HG03139 (cell line): ENCODE measurements at regions not wholly inside any gene's neighbourhood (a gene's known extent, or its start where the extent isn't known, plus 50 kb on each side); places are given as distances from the start of the nearest gene placed in this dataset.
A peak's percentile ranks its signal among the peaks of the same experiment; 100 is the strongest.
"Not testable (repeated sequence)": the region's sequence is repeated elsewhere in the genome, so short reads cannot be mapped to it uniquely, and the experiment has no call there.

Experiments
- ATAC-seq: cut with Tn5 transposase; IDR thresholded peaks from one replicate; pipeline ENCODE4 v1.9.1; 2021; ENCODE audit not compliant: unreplicated experiment

DNA sequence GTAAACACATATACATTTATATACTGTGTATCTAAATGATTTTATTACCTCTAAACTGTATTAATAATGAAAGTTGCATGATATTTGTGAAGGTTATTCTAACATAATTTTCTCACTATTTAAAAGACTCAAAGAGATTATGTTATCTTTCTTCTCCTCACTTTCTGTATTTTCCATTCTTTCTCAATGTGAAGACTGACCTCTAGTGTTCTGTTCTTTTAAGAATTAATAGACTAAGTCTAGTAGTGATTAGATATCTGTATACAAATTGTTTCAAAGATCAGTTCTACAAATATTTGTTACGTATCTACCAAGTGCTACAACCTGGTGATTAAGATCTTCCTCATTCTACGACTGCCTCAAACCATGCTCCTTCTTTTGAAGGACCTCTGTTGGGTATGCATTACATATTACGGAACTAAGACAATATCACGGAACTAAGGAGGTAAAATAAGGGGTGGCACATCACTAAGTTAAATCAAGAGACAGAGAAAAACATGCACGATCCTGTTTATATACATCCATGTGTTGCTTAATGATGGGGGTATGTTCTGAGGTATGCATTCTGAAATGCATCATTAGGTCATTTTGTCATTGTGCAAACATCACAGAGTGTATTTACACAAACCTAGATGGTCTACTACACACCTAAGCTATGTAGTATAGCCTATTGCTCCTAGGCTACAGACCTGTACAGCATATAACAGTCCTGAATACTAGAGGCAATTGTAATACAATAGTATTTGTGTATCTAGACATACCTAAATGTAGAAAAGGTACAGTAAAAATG lies 161.5 kb upstream of the KBTBD8 start:
- no peak for ATAC-seq

DNA sequence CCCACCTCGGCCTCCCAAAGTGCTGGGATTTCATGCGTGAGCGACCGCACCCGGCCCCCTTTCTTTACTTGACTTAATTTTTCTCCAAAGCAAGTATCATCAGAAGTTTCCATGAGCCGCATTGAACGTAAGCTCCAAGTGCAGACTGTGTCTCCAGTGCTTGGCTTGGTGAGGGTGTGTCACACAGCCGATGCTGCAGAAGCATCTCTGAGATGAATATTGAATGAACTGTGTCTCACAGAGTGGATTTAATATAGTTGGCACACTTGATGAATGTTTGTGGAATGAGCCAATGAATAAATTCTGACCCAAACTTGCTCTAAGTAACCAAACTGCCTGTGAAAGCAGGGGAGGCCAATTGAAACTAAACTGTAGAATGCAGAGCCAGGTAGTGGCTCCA lies 159.4 kb upstream of the KBTBD8 start:
- no peak for ATAC-seq

GRCh38 chr3:66839508-66839907 lies 158.6 kb upstream of the KBTBD8 start:
- ATAC-seq = no peak

DNA sequence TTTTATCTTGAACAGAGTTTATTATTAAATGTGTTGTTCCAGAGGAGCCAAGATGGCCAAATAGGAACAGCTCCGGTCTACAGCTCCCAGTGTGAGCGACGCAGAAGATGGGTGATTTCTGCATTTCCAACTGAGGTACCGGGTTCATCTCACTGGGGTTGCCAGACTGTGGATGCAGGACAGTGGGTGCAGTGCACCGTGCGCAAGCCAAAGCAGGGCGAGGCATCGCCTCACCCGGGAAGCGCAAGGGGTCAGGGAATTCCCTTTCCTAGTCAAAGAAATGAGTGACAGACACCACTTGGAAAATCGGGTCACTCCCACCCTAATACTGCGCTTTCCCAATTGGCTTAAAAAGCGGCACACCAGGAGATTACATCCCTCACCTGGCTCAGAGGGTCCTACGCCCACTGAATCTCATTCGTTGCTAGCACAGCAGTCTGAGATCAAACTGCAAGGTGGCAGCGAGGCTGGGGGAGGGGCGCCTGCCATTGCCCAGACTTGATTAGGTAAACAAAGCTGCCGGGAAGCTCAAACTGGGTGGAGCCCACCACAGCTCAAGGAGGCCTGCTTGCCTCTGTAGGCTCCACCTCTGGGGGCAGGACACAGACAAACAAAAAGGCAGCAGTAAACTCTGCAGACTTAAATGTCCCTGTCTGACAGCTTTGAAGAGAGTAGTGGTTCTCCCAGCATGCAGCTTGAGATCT lies 155.2 kb upstream of the KBTBD8 start:
- not testable (repeated sequence) for ATAC-seq

GRCh38 chr3:66851894-66852613 lies 146.1 kb upstream of the KBTBD8 start:
- no peak for ATAC-seq

DNA sequence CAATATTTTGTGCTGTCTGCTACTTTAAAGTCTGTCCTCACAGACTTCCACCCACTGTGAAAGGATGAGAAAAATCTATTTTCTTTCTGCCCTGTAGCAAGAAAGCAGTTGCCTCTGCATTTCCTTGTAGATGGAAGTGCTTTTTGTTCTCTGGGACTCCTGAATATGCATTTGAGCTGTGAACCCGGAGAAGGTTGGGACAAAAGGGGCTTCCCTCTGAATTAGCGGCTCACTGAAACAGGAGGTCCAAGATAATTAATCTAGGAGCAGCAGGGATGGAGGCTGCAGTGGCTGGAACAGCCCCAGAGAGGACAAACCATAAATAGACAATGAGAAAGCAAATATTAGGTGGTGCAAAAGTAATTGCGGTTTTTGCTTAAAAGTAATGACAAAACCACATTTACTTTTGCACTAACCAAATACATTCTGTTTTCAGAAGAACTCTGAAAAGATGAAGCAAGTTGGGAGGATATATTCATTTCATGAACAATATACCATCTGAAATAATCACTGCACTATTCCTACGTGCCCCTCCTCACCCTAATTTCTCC lies 143.4 kb upstream of the KBTBD8 start:
- ATAC-seq = no peak

DNA sequence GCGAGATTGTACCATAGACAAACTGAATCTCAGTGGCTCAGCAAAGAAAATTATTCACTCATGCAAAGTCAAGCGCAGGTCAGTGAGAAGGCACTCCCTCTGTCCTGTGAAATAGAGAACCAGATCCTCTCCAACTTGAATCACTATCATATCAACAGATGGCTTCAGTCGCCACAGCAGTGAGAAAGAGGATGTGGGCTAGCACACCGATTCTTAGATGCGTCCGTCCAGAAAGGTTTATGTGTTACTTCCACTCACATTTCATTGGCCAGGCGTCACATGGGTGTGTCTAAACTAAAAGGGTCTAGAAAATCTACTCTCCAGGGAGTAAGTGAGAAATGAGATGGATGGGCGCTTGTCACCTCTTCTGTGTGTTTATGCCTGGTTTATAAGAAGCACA lies 141.6 kb upstream of the KBTBD8 start:
- ATAC-seq = peak; percentile 81

- no peak for ATAC-seq
Observed at GRCh38 chr3:66858656-66859381, 139.3 kb upstream of the KBTBD8 start.

DNA sequence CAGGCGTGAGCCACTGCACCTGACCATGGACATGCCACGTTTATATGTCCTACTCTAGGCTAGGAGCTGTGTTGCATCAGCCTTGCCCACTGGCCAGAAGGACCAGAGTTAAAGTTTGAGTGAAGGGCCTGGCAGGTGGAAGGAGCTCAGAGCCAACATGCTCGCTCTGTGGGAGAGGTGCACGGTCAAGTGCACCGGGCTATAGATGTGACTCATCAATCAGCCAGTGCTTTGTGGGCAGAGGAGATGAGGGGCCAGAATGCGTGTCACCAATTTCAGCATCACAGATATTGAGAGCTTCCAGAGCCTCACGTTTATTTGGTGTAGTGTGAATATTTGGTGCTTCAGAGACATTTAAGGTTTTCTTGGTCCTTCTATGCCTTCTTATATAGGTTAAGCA lies 137.3 kb upstream of the KBTBD8 start:
- no peak for ATAC-seq

DNA sequence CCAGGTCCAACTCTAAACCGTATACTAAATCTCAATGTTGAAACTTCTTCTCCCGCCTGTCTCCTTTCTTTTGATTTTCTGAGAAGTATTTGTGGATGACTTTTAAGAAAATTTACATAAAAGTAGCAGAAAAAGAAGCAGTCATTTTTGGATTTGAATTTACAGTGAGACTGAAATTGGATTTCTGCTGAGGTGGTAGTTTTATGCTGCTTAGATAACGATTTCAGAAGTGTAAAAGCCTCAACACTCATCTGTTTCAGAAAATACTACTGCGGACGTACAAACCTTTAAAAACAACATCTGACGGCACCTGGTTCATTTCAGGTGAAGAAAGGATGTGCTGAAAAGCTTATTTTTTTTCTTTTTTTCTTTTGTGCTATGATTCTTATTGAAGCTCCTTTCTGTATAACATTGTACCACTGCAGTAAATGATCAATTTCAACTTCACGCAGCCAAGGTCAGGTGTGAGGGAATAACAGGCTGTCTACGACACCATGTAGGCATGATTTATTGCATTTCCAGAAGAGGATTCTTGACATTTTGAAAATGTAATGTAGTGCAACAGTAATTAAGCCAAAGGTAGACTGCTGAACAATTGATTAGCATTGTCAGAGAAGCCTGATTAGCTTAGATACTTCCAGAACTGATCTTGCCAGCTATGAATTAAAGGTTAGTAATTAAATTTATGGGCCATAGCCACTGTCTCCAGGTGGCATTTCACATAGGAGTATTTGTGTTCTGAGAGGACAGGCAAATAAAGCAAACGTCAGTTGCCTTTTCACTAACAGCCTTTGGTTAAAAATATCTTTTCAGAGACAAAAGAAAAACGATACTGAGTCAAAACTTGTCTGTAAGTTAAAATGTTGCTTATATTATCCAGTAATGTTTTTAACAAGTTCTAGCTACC lies 134.6 kb upstream of the KBTBD8 start:
- no peak for ATAC-seq

- ATAC-seq = no peak
Observed at GRCh38 chr3:66884659-66885058, 113.4 kb upstream of the KBTBD8 start.

DNA sequence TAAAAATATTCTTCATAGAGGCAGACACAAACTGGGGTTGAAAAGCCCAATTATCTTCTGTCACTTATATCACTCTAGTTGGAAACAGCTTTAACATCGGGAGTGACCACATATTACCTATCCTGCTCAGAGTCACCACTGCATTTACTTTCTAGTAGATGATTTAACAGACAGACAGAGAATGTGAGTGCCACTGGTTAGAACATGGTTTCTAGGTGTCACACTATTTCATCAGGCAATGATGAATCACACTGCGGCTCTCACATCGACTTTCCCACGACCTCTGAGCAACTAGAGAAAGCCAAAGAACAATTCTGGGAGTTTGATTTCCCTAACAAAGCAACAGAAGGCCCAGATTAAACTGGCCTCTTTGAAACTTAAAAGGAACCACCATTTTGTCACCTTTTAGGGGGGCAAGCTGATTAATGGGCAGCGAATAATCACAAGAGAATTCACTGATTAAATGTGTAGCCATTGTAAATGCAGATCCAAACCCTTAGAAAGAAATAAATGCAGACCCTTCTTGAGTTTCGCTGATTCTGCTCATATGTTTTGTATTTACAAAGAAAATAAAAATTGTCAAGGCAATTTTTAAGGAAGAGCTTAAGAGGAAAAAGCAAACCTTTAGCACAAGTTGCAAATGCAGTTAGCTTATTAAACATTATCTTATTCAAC lies 112.6 kb upstream of the KBTBD8 start:
- ATAC-seq = no peak

- no peak for ATAC-seq
Observed at GRCh38 chr3:66889750-66890494, 108.2 kb upstream of the KBTBD8 start.

- no peak for ATAC-seq
Observed at GRCh38 chr3:66898155-66898554, 100.0 kb upstream of the KBTBD8 start.

DNA sequence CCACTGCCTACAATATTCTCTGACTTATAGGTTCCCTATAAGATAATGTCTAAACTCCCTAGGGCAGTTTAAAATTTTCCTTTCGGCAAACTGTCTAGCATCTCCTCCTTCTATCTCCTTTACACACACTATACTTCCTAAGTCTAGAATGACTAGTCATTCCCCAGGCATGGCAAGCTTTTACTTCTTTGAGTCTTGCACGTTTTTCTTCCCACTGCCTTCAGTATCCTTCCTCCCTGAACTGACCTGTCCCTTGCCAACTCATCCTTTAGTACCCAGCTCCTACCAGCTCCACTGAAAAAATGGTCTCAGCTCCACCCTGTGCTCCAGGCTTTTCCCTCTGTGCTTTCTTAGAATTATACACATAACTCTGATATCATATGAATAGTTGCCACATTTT lies 93.8 kb upstream of the KBTBD8 start:
- ATAC-seq = no peak

- no peak for ATAC-seq
Observed at GRCh38 chr3:66904831-66905493, 93.1 kb upstream of the KBTBD8 start.

- no peak for ATAC-seq
Observed at GRCh38 chr3:66907136-66907535, 91.0 kb upstream of the KBTBD8 start.
